HS-27A (cell line): ENCODE measurements at regions not wholly inside any gene's neighbourhood (a gene's known extent, or its start where the extent isn't known, plus 50 kb on each side); places are given as distances from the start of the nearest gene placed in this dataset.

ENCODE experiments used
- DNase-seq: peaks from one replicate; pipeline ENCODE4 v3.0.0-alpha.2; 2012; ENCODE audit warnings: low read depth, missing footprints

DNA sequence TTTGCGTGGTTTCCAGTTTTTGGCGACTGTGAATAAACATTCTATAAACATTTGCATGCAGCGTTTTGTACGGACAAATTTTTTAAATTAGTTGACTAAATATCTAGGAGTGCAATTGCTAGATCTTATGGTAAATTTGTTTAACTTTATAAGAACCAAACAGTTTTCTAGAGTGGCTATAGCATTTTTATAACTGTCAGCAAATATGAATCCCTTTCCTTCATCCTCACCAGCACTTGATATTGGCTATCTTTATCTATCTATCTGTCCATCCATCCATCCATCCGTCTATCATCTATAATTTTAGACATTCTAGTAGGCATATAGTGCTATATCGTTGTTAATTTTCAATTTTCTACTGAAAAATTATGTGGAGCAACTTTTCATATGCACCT, 158.4 kb upstream of the CHRNA7 start:
- DNase-seq: no peak

DNA sequence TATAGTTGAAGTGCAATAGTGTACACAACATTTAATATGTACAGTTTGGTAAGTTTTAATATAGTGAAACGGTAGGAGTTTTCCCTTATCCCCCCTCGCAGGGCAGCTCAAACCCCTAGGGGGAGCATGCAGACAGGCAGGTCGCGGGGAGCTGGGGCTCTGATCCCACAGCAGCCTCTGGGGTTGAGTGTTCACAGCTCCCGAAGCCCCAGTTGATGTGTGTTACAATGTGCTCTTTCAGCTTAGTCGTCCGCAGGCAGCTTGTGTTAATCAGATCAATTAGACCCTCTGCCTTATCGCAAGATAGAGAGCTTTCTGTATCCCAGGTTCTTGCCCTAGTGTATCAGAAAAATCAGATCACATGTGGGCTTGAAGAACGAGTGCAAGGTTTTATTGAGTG, 143.1 kb upstream of the CHRNA7 start:
- DNase-seq: no peak

DNA sequence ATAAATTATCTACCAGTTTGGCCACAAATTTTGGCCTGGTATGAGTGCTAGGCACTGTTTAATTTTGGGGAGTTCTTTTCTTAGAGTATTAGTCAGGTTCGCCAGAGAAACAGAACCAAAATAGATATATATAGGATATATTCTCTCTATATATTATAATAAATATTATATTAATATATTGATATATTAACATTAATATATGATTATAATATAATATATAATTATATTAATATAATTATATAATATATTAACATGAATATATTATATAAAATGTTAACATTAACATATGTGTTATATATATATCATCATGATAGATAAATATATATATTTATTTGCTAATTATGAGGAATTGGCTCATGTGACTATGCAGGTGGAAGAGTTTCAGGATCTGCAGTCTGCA, 137.8 kb upstream of the CHRNA7 start:
- DNase-seq: no peak

DNA sequence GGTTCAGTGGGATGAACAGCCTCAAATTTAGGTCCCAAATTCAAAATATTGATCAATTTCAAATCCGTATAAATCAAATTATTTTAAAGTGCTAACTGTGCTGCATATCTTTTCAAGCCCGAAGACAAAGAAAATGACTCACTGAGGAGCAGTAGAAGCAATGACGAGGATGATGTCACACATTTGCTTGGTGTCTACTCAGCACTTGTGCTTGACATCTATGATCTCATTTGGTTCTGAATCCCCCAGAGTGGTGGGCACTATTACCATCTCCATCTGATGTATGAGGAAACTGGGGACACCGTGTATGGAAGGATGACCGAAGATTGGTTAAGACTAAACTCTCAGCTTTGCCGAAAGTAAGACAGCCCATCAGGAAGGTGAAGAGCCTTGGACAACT, 136.5 kb upstream of the CHRNA7 start:
- no peak for DNase-seq

DNA sequence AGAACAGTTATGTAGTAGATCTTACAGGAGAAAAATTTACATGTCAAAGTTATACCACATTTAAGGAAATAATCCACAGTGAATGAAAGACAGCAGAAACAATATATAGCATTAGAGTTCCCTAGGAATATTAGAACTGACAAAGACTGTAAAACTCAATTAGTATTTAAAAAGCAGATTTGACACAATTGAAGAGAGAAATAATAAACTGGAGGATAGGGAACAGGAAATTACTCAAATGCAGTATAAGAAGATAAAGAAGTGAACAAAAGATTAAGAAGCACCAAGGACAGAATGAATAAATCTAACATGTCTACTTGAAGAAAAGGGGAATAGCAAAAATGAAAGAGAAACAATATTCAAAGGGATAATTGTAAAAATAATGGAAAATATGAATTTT, 132.6 kb upstream of the CHRNA7 start:
- no peak for DNase-seq

DNA sequence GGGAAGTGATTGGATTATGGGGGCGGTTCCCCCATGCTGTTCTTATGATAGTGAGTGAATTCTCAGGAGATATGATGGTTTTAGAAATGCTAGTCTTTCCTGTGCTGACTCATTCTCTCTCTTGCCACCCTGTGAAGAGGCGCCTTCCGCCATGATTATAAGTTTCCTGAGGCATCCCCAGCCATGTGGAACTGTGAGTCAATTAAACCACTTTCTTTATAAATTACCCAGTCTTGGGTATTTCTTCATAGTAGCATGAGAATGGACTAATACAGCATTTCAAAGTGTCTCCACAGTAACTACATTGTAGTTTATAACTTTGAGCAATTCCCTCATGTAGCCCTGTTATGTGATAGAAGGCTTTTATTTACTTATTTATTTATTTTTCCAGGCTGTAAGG, 128.8 kb upstream of the CHRNA7 start:
- no peak for DNase-seq

DNA sequence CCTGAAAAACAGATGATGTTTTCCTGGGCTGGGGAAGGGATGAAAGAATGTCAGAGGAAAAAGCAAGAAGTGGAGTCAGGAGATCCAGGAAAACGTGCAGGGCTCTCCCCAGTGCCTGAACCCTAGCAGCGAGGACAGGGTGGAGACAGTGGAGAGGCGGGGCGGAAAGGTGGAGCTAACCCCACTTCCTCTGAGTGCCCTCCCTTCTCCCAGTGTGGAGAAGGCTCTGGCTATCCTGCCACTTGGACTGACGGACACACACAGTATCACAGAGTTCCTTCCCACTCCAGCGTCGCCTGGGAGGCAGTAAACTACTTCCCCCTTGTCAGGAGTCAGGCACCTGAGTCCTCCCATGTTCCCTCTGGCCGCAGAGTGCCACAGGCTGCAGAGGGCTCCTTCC, 125.3 kb upstream of the CHRNA7 start:
- no peak for DNase-seq

DNA sequence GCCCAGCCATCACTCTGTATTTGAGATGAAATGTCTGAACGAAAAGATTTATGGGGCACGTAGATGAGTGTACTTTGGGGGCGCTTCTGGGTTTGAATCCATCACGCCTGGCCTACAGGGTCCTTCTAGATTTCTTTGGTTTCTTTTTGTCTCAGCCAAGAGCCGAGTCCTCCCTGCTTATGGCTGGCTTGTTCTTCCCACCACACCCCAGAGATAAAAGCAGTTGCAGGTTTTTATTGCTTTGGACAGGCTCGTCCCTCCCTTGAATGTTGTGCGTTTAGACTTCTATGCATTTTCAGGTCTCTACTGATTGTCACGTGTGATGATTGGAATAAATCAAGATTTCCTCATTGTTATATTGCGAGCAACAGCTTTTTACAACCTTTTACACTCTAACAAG, 104.8 kb upstream of the CHRNA7 start:
- no peak for DNase-seq

DNA sequence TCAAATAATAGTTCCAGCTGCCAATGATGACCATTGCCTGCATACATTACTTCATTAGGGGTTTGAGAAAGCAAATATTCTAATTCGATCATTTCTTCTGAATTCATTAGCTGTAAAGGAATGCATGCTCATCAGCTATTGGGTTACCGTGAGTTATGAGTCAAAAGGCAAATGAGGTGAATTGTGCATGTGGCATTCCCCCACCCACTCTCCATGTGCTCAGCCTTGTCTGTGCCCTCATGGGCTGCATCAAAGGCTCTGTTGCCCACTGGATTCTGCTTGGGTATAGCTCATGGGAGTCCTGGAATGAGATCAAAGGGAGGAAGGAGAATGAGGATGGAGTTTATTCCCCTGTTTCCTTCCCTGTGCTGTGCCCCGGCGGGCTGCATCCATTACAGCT, 99.3 kb upstream of the CHRNA7 start:
- no peak for DNase-seq

DNA sequence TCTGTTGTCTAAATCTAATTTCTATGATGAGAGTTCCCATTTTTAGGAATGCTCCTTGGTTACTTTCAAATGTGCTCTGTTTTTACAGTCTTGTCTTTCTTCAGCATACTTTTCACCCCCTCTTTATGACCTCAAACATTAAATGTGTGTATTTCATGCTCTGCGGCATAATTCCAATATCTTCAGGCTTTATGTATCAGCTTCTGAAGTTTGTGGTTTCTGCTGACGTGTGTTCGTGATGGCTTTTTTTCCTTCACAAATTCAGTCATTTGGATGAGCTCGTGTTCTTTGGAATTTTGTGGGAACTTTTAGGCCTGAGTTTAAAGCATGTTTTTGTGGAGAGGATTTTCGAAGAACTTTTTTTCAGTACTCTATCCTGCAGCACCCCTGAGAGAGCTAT, 97.7 kb upstream of the CHRNA7 start:
- no peak for DNase-seq

DNA sequence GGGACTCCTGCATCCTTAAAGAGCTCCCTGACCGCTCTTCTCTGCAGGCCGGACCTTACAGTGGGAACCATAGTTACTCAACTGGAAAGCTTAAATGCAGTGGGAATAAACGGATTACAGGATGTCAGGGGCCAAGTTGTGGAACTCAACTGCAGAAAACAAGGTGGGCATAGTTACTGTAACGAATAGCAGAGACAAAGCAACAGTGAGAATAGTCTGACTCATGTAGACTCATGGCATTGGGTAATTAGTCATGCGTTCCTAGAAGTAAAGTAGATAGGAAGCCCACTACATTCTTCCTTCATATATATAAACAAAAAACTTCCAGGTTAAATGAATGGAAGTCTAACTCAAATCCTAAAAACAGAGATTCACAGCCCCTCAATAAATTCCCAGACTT, 95.5 kb upstream of the CHRNA7 start:
- DNase-seq: no peak

DNA sequence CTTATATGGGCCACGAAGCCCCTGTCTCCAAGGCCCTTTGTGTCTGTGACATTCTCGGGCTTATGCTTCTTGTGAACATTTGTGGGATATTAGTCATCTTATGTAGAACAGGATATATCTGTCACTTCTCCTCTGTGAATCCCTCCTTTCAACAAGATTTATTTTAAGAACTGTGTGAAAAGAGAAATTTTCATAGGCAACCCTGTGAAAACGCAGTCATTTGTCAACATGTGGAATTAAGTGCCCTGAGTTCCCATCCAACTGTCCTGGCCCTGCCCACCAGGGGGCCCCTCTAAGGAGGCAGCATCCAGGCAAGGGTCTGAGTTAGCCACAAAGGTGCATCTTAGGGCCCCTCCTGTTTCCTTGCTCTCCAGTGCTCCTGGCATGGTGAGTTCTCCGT, 76.8 kb upstream of the CHRNA7 start:
- DNase-seq: no peak

DNA sequence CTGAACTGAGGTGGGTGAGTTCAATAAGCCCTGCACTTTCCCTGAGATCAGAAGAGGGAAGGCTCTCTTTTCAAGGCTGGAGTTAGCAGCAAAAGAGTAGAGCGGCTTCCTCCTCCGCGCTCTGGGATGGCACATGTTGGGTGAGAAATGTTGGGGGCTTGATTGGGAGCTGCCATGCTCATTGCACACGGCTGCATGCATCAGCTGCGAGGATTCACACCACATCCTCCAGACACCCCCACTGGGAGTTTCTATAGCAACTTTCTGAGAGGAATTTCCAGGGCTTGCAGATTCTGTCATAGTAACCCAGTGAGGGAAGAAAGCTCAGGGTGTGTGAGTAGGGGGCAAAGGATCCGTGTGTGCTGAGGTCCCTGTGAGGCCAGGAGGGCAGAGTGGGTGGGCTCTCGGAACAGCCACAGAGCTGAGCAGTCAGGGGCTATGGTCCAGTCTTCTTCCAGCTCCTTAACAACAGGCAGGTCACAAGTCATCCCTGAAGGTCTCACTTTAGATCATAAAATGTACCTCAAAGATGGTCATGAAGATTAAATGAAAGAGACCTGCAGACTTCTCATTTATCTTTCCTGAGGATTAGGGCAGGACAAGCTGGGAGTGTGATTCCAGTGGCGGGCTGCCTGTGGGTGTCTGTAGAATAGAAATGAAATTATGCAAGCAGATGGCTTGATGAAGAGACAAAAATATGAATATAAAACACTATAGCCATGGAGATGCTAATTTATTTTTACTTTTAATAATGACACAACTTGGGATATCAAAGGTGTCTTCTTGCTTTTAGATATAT, 75.7 kb upstream of the CHRNA7 start:
- DNase-seq: no peak

DNA sequence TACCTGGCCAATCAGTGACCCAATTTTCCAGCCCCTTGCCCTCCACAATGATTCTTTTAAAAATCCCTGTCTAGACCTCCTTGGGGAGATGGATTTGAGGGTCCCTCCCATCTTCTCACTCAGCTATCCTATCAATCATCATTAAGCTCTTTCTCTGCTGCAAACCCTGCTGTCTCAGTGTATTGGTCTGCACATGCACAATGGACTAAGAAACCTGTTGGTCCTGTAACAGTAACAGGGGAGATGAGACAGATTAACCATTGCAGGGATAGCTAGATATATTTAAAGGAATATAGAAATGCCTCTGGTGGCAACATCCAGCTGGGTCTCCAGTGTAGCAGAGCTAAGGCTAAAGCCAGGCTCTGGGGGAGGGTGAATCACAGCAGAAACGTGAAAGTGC, 74.6 kb upstream of the CHRNA7 start:
- DNase-seq: no peak

DNA sequence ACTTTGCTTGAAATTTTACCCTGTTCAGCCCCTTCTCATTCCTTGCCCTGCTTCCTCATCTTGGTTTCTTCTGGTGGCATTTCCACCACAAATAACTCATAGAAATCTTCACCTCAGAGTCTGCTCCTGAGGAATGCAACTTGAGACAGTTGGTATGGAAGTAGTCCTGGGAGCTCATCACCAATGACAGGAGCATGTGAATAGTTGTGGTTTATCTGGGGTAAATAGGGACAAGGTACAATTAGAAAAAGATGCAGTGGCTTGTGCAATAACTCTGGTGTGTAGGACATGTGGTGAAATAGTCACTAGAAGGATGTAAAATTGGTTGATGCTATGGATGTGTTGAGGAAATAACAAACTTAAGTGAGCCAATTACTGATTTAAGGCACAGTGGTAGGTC, 72.7 kb upstream of the CHRNA7 start:
- DNase-seq: no peak

DNA sequence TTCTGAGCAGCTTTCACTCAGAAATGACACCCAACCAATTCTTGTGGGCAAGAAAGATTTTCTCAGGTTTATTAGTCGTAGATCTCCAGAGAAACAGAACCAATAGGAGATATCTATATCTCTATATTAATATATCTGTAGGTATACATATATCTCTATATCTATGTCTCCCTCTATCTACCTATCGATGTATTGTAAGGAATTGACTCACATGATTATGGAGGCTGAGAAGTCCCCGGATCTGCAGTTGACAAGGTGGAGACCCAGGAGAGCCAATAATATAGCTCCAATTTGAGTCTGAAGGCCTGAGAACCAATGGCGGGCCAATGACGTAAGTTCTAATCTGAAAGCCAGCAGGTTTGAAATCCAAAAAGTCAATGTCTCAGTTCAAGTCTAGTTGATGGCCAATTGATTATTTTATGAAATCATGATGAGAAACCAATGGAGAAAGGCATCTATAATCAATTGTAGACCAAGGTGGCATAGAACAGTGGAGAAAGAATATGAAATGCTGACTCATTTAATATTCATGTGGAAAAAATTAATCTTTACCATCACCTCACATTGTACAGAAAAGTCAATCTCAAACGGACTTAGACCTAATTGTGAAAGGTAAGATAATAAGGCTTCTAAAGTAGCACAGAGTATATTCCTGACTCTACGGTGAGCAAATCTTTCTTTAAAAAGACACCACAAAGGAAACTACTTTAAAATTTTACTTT, 65.6 kb upstream of the CHRNA7 start:
- DNase-seq: no peak

DNA sequence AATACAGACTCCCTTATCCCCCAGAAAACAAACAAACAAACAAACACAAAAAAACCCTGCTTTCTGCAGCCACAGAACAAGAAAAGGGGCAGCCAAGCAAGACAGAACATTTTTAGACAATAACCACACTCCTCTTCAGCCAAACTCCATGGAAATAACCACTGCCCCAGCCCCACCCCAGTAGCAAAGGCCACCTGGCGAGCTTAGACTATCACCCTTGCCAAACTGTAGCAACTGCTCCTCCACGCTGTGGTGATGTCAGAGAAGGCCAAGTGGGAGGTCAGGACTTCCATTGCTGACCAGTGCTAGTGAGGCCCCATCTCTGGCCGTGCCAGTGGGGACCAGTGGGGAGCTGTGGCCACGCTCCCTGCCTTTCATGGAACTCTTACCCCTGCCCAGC, 60.3 kb upstream of the CHRNA7 start:
- no peak for DNase-seq

DNA sequence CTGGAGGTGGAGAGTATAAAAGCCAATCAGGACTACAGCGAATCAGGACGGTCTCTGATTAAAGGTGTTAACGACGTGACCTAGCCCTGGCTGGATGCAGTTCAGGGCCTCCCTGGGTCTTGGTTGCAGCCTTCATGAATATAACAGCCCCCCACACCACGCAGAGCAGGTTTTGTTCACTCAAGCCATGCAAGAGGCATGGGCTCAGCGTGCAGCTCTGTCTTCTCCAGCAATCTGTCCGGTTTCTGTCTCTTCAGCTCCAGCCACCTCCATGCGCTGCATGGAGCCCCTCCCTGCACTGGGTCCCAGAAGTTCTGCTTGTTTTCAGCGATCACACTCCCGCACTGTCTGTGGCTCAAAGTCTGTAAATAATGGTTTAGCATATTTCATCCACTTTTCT, 57.1 kb upstream of the CHRNA7 start:
- DNase-seq: no peak

DNA sequence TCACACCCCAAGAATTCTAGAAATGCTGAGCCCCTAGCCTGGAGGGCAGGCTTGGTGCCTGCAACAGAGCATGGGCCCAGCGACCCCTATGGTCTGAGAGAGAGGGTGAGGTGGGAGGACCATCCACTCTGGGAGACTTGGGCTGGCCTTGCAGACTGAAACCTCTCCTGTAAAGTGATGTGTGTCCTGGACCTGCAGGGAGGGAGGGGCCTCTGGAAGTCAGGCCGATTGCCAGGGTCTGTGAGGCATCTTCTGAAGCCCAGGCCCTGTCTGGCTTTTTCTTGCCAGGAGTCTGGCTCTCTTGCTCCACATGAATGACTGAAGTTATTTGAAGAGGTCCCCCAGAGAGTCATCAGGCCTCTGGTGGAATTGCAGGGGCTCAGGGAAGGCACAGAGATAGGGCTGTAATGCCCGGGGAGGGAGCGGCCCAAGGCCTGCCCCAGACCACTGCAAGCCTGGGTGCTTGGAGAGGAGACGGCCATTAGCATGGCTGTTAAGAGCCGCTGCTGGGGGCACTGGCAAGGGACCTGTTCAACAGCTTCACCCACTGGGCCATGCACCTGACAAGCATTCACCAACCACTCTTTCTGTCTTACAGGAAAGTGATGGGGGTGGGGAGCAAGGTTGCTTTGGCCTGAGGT, 56.0 kb upstream of the CHRNA7 start:
- DNase-seq: no peak

DNA sequence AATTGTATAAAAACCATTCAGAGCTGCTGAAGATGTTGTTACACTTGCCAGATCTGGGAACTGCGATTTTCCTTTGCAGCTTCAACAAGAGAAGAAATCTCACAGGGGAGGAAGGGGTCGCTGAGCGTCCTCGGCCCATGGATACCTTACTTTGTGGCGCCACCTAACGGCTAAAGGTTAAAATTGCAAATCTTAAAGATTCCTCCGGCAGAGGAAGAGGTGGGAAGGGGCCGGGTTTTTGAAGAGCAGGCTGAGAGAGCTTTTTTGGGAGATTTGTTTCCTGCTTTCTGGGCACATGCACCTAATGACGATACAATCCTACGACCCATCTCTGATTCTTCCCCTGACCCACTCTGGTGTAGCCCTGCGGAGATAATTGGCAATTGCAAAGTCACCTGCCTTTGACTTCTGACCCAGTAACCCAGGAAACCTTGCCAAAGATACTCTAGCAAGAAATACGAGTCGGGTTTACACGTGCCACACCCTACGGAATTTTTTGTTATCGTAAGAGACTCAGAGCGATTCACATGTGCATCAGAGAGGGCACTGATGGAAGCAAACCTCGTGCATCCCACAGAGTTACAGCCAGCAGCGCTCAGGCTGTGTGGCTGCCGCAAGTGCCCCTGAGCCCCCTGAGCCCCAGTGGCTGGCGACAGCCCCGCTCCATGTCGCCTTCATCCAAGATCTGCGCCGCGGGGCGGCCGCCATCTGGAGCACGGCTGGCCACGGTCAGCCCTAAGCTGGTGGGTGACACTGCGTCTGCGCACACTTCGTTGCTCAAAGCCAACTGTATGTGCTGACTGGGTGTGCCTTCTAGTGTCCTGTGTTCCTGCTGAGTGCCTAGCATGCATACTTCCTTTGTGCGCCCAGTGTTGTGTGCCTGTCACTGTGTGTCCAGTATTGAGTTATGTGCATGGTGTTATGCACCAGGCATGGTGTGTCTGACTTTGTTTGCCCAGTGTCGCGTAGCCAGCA, 55.2 kb upstream of the CHRNA7 start:
- DNase-seq: no peak

DNA sequence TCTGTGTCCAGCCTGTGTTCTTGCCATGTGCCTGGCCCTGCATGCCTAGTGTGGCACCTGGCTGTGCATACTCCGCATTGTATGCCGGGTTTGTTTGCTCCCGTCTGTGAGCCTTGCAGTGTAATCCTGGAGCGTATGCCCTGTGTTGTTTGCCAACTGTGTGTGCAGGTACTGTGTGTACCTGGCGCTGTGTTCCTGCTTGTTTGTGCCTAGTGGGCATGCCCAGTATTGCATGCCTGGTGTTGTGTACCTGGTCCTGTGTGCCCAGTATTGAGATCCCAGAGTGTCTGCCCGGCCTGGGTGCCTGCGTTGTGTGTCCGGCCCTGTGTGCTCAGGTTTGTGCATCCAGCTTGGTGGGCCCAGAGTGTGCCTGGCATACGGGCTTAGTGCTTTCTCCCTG, 54.5 kb upstream of the CHRNA7 start:
- no peak for DNase-seq

DNA sequence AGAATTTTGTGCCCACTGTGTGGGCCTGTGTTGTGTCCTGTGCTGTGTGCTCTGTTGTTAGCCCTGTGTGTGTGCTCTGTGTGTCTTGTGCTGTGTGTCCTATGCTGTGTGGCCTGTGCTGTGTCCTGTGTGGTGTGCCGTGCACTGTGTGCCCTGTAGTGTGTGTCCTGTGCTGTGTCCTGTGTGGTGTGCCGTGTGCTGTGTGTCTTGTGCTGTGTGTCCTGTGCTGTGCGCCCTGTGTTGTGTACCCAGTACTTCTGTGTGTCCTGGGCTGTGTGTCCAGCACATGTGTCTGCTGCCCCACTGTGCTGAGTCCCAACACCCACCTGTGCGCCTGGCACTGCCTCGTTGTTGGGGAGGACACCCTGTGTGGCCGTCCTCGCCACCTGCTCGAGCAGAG, 53.2 kb upstream of the CHRNA7 start:
- no peak for DNase-seq
